Fibroblast of mammary gland (primary cell): ENCODE measurements at regions not wholly inside any gene's neighbourhood (a gene's known extent, or its start where the extent isn't known, plus 50 kb on each side); places are given as distances from the start of the nearest gene placed in this dataset.

Experiments used
- DNase-seq: peaks from one replicate; pipeline ENCODE4 v3.0.0-alpha.2; 2010; ENCODE audit warnings: low read depth
- H3K4me3 ChIP-seq: 2 replicates; pipeline ENCODE4 v1.5.1; 2011; ENCODE audit warnings: low read depth, mild to moderate bottlenecking, low read length, moderate library complexity; ENCODE audit not compliant: control insufficient read depth
- TF ChIP-seq, protein P1 (sequence below): conservative IDR thresholded peaks from 2 replicates; pipeline ENCODE4 v1.5.1; 2011; ENCODE audit warnings: low read depth, low read length, inconsistent platforms; ENCODE audit not compliant: control insufficient read depth, insufficient read depth

DNA sequence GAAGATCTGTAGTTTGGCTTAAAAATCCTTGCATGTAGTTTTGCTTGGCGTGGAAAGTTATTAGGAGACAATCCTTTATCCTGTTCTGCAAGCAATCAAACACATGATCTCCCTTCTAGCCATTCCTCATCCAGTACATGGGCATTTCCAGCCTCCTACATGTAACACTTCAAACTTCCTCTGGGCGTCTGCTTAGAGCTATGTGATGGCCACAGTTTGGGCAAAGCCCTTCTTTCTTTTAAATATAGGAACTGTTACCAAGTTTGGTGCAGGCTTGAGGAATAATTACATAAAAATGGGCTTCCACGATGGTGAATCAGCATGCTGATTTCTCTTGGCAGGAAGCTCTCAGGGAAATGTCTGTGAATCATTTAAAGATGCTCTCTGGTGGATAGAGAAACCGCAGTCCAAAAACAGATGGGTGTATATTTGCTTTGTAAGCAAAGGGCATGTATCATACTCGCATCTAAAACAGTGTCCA lies 176.9 kb upstream of the FMN2 start:
- DNase-seq = peak; percentile 96
- TF ChIP-seq, protein P1, sequence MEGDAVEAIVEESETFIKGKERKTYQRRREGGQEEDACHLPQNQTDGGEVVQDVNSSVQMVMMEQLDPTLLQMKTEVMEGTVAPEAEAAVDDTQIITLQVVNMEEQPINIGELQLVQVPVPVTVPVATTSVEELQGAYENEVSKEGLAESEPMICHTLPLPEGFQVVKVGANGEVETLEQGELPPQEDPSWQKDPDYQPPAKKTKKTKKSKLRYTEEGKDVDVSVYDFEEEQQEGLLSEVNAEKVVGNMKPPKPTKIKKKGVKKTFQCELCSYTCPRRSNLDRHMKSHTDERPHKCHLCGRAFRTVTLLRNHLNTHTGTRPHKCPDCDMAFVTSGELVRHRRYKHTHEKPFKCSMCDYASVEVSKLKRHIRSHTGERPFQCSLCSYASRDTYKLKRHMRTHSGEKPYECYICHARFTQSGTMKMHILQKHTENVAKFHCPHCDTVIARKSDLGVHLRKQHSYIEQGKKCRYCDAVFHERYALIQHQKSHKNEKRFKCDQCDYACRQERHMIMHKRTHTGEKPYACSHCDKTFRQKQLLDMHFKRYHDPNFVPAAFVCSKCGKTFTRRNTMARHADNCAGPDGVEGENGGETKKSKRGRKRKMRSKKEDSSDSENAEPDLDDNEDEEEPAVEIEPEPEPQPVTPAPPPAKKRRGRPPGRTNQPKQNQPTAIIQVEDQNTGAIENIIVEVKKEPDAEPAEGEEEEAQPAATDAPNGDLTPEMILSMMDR = peak; percentile 39
- H3K4me3 ChIP-seq = no peak overlapping the region

DNA sequence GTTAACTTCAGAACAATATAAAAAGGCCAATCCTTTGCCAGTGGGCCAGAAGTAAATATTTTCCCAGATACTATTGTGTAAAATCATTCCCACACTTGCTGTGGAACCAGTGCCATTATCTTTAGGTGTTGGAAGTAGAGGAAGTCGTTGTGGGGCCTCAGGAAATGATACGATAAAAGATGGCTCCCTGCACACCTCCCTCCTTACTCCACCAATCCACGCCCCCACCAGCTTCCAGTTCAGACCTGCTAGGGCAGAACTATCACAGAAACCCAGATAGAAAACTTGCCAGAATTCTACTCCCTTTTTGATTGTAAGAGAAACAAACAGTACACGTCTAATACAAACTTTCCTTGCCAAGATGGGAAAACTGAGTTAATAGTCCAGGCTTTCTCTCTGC lies 173.0 kb upstream of the FMN2 start:
- DNase-seq = no peak
- TF ChIP-seq, protein P1 = no peak
- no peak overlapping the region for H3K4me3 ChIP-seq

DNA sequence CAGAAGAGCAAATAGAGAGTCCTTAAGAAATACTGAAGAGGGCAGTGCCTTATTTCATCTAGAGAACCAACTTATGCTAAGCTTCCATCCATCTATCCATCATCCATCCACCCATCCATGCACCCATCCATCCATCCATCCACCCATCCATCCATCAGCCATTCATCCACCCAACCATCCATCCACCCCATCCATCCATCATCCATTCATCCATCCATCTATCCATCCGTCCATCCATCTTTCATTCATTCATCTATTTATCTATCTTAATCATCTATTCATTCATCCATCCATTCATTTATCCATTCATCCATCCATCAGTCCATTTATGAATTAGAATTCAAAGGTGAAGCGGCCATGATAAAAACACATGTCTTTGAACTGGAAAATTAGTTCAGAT lies 171.5 kb upstream of the FMN2 start:
- TF ChIP-seq, protein P1 = no peak
- H3K4me3 ChIP-seq = no peak overlapping the region
- DNase-seq = no peak

DNA sequence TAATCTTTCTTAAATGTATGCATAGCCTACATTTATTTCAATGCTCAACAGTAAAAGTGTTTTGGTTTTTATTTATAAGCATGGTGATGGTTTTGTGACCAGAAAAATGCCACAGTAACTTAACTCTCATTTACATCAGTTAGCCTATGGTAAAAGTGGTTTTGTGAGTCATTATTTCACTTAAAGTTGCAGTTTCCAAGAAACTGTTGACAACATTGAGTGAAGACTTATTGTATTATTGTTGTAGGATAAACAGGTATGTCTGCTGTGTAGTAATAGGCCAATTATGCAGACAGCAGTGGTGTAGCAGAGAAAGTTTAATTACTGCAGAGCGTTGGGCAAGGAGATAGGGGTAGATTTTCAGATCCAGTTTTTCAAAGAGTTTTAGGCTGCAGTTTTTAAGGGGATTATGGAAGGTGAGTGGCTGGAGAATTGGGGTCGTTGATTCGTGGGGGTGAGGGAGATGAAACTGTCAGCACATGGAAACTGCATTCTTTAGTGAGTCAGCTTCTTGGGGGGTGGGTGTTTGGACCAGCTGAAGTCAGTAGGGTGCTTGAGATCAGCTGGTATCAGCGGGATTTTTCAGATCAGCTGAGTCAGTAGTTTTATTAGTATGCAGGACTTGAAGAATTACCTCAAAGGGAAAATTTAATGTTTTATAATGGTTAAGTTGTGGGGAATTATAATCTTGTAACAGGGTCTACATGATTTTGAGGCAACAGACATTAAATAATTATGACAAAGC lies 168.7 kb upstream of the FMN2 start:
- TF ChIP-seq, protein P1 = no peak
- H3K4me3 ChIP-seq = no peak overlapping the region
- DNase-seq = peak; percentile 46

DNA sequence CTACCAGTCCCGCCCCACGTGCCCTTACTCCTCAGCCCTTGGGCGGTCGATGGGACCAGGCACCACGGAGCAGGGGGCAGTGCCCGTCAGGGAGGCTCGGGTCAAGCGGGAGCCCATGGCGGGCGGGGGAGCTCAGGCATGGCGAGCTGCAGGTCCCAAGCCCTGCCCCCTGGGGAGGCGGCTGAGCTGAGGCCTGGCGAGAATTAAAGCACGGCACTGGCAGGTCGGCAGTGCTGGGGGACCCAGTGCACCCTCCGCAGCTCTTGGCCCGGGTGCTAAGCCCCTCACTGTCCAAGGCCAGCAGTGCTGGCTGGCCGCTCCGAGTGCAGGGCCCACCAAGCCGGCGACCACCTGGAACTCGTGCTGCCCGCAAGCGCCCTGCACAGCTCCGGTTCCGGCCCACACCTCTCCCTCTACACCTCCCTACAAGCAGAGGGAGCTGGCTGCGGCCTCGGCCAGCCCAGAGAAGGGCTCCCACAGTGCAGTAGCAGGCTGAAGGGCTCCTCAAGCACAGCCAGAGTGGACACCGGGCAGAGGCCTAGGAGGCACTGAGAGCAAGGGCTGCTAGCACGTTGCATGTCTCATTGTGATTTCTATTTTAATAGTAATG lies 166.8 kb upstream of the FMN2 start:
- TF ChIP-seq, protein P1 = no peak

DNA sequence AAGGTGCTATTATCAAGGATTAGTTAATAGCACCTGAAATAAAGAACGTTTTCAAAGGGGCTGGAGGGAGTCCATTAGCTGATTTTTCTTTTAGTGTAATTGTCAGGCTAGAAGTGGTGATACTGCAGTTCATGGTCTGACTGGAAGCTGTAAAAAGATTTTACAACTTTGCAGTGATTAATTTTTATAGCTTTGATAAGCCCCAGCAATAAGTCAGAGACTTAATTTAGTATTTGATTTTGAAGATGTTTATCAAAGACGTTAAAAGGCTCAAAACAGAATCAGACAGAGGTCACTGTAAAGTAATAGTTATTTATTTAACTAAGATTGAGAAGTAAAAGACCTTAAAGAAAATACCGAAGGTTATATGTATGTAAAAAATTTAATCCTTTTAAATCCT lies 165.5 kb upstream of the FMN2 start:
- DNase-seq = no peak
- TF ChIP-seq, protein P1 = no peak

More for the DNA sequence above, 166.8 kb upstream of the FMN2 start:
- DNase-seq = no peak
- H3K4me3 ChIP-seq = no peak overlapping the region

DNA sequence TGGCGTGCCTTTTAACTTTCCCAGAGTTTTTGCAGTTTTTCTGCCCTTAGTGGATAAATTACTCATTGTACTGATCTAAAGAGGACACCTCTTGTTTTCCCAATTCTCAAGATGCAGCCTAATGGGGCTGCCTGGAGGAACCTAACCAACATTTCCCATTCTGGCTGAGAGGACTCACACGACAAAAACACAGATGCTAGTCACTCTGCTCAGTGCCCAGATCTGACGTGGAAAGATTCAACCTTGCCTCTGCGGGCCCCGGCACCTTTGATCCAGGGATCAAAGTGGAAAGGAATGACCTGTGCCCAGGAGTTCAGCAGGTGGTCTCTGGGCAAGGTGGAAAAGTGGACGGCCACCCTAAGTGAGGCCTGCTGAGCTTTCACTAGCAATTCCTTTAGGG lies 162.4 kb upstream of the FMN2 start:
- H3K4me3 ChIP-seq = no peak overlapping the region
- DNase-seq = no peak
- TF ChIP-seq, protein P1 = no peak

More for the DNA sequence above, 165.5 kb upstream of the FMN2 start:
- H3K4me3 ChIP-seq = no peak overlapping the region
